ENCODE measurements at regions not wholly inside any gene's neighbourhood (a gene's known extent, or its start where the extent isn't known, plus 50 kb on each side); places are given as distances from the start of the nearest gene placed in this dataset.

DNA sequence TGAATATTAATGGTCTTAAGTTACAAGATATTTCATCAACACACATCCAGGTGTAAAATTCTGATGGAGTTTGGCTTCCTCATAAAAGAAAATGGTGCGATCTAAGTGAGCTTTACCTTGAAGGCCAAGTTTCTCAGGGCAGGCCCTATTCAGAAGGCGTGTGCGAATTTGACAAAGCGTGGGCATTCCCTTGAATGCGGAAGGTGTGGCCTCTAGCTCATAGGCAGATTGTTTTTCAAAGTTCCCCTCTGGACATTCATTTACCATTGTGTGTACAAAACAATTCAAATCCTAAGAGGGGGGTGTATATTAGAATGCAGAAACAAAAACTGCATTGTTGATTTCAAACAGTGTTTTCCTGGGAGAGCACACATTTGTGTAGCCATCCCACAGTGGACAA, 411.9 kb upstream of the PKN2 start:
- no peak for TF ChIP-seq CTCF (IDR thresholded peaks at IDR 0.05)
- Mint-ChIP-seq H3K9me3 (no peaks in the 10 kb centered on the region), H3K4me1 (no peaks in the 10 kb centered on the region)

DNA sequence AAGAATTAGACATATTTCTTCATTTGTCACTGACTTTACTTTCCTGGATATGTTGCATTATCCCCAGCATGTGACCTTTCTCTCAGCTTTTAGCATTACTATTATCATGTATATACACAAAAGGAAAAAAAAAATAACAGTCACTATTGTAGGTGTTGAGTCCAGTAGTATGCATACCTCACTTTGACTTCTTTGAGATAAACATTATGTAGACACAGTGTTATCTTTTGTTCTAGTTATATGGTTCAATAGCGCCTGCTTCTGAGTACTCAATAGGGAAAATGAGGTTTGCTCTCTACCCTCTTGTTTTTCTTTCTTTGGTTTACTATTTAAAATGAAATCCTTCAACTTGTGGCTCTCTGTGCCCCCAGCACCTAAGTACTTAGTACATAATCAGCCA, 409.6 kb upstream of the PKN2 start:
- Mint-ChIP-seq H3K4me3 (no peak overlapping the region), H3K4me1 (no peaks in the 10 kb centered on the region), H3K36me3 (ENCODE audit: low read depth) (no peaks in the 10 kb centered on the region), H3K27ac (no peak overlapping the region), H3K27me3 (ENCODE audit: low read depth, poor library complexity) (no peaks in the 10 kb centered on the region), H3K9me3 (peaks cover 5% of the 10 kb centered on the region)
- no peak for DNase-seq
- no peak for TF ChIP-seq CTCF (IDR thresholded peaks at IDR 0.05)

More for the DNA sequence above, 411.9 kb upstream of the PKN2 start:
- H3K36me3 Mint-ChIP-seq (ENCODE audit: low read depth) = no peaks in the 10 kb centered on the region
- no peaks in the 10 kb centered on the region for H3K27me3 Mint-ChIP-seq (ENCODE audit: low read depth, poor library complexity)
- DNase-seq = no peak
- H3K27ac Mint-ChIP-seq = no peak overlapping the region
- H3K4me3 Mint-ChIP-seq = no peak overlapping the region

- Mint-ChIP-seq H3K36me3 (ENCODE audit: low read depth) (no peaks in the 10 kb centered on the region), H3K27ac (no peak overlapping the region)
Observed at GRCh38 chr1:88275259-88275862, 408.7 kb upstream of the PKN2 start.

GRCh38 chr1:88276163-88276562, 407.9 kb upstream of the PKN2 start:
- H3K27me3 Mint-ChIP-seq (ENCODE audit: low read depth, poor library complexity) = no peaks in the 10 kb centered on the region
- no peaks in the 10 kb centered on the region for H3K36me3 Mint-ChIP-seq (ENCODE audit: low read depth)
- no peak for DNase-seq
- TF ChIP-seq CTCF (IDR thresholded peaks at IDR 0.05) = no peak
- peaks cover 11% of the 10 kb centered on the region for H3K9me3 Mint-ChIP-seq
- no peak overlapping the region for H3K27ac Mint-ChIP-seq
- no peak overlapping the region for H3K4me3 Mint-ChIP-seq
- H3K4me1 Mint-ChIP-seq = no peaks in the 10 kb centered on the region

More at GRCh38 chr1:88275259-88275862, 408.7 kb upstream of the PKN2 start:
- no peaks in the 10 kb centered on the region for H3K4me1 Mint-ChIP-seq
- no peak overlapping the region for H3K4me3 Mint-ChIP-seq
- no peaks in the 10 kb centered on the region for H3K27me3 Mint-ChIP-seq (ENCODE audit: low read depth, poor library complexity)
- TF ChIP-seq CTCF (IDR thresholded peaks at IDR 0.05) = no peak
- no peak for DNase-seq
- H3K9me3 Mint-ChIP-seq = peaks cover 11% of the 10 kb centered on the region

DNA sequence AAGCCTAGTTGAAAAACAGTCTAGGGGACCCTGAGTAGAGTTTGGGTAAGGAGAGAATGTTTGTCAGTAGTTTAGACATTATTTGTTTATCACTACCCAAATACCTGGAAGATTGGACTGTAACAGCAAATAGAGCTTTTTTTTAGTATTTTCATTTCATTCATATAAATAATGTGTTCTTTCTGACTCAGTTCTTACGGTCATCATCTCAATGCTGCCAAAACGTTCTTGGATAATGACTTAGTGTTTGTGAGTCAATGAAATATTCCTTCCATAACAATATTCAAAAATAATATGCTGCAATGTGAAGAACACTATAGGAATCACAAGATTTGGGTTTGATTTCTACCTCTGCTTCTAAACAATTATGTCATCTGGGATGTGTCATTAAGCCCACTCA, 400.0 kb upstream of the PKN2 start:
- no peak overlapping the region for H3K4me3 Mint-ChIP-seq
- DNase-seq = no peak
- no peak overlapping the region for H3K27ac Mint-ChIP-seq
- TF ChIP-seq CTCF (IDR thresholded peaks at IDR 0.05) = no peak
- H3K9me3 Mint-ChIP-seq = peaks cover 7% of the 10 kb centered on the region
- no peaks in the 10 kb centered on the region for H3K36me3 Mint-ChIP-seq (ENCODE audit: low read depth)
- H3K4me1 Mint-ChIP-seq = no peaks in the 10 kb centered on the region
- H3K27me3 Mint-ChIP-seq (ENCODE audit: low read depth, poor library complexity) = no peaks in the 10 kb centered on the region

DNA sequence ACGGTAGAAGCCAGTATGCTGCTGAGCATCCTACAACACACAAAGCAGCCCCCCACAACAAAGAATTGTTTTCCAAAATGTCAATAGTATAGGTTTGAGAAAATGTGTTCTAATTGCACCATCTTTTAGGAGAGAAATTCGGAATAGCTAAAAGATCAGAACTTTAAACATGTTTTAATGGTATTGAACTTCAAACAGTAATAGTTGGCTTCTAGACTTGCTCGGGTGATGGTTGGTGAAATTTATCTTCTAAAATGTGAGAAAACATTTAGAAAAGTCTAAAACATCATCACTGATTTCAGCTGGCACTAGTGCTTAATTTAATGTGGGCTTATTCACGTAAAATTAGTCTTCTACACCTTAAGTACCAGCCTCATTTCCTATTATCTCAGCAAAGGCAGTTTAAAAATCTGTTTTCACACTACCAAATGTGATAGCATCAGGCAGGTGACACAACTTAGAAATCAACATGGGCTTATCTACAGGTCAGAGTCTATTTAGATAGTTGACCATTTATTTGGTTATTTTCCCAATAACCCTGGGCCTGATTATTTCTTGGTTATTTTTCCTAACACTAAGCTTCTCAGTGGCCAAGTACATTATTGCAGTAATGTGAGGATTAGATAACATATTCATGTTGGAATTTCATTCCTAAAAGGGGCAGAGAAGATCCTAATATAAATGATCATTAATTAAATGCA, 399.3 kb upstream of the PKN2 start:
- TF ChIP-seq CTCF (IDR thresholded peaks at IDR 0.05) = no peak
- H3K9me3 Mint-ChIP-seq = peaks cover 2% of the 10 kb centered on the region
- no peak for DNase-seq
- H3K4me3 Mint-ChIP-seq = no peak overlapping the region
- no peaks in the 10 kb centered on the region for H3K36me3 Mint-ChIP-seq (ENCODE audit: low read depth)
- no peaks in the 10 kb centered on the region for H3K27me3 Mint-ChIP-seq (ENCODE audit: low read depth, poor library complexity)
- no peaks in the 10 kb centered on the region for H3K4me1 Mint-ChIP-seq
- H3K27ac Mint-ChIP-seq = no peak overlapping the region
